ENCODE measurements at regions not wholly inside any gene's neighbourhood (a gene's known extent, or its start where the extent isn't known, plus 50 kb on each side); places are given as distances from the start of the nearest gene placed in this dataset.

GRCh38 chr1:189499736-189500135 lies 977.9 kb downstream of the BRINP3 start:
- WGBS, 2 experiments: 77 to 89% methylated on average over 4 of the region's 4 CpGs
- H3K36me3 ChIP-seq (ENCODE audit: control insufficient read depth, insufficient read depth, low read length): no peaks in the 10 kb centered on the region
- H3K4me3 ChIP-seq (ENCODE audit: insufficient read depth, low read depth, low read length): no peak overlapping the region
- H3K9me3 ChIP-seq (ENCODE audit: control insufficient read depth, low read length): no peaks in the 10 kb centered on the region
- no peaks in the 10 kb centered on the region for H3K27me3 ChIP-seq (ENCODE audit: control insufficient read depth, insufficient read depth, low read length, poor library complexity, severe bottlenecking)
- no peaks in the 10 kb centered on the region for H3K4me1 ChIP-seq (ENCODE audit: control insufficient read depth, insufficient read depth, low read length)
- no peak overlapping the region for H3K27ac ChIP-seq (ENCODE audit: insufficient read depth, low read depth, low read length, poor library complexity, severe bottlenecking)

DNA sequence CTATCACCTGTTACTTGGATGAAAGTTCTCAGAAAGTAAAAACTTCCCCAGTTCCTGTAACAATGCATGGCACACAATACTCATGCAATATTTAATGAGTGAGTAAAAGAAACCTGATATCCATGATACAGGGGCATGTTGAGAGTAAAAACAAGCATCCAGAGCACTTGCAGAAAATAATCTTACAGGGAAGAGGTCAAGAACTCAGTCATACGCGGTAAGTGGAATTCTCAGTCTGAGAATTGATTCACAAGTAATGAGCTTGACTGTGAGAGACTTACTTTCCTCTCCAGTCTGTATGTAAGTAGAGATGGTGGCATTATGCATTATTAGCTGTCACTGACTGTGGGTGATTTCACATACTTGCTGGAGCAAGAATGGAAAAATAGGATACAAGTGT lies 976.9 kb downstream of the BRINP3 start:
- Histone ChIP-seq H3K27ac (ENCODE audit: insufficient read depth, low read depth, low read length, poor library complexity, severe bottlenecking) (no peak overlapping the region), H3K27me3 (ENCODE audit: control insufficient read depth, insufficient read depth, low read length, poor library complexity, severe bottlenecking) (no peaks in the 10 kb centered on the region), H3K36me3 (ENCODE audit: control insufficient read depth, insufficient read depth, low read length) (no peaks in the 10 kb centered on the region), H3K9me3 (ENCODE audit: control insufficient read depth, low read length) (no peaks in the 10 kb centered on the region), H3K4me3 (ENCODE audit: insufficient read depth, low read depth, low read length) (no peak overlapping the region), H3K4me1 (ENCODE audit: control insufficient read depth, insufficient read depth, low read length) (no peaks in the 10 kb centered on the region)
- 94 to 98% methylated on average over 2 of the region's 2 CpGs for WGBS, 2 experiments

GRCh38 chr1:189510827-189511226 lies 966.8 kb downstream of the BRINP3 start:
- no peak overlapping the region for H3K27ac ChIP-seq (ENCODE audit: insufficient read depth, low read depth, low read length, poor library complexity, severe bottlenecking)
- no peaks in the 10 kb centered on the region for H3K4me1 ChIP-seq (ENCODE audit: control insufficient read depth, insufficient read depth, low read length)
- no peak overlapping the region for H3K4me3 ChIP-seq (ENCODE audit: insufficient read depth, low read depth, low read length)
- no peaks in the 10 kb centered on the region for H3K27me3 ChIP-seq (ENCODE audit: control insufficient read depth, insufficient read depth, low read length, poor library complexity, severe bottlenecking)
- no peaks in the 10 kb centered on the region for H3K36me3 ChIP-seq (ENCODE audit: control insufficient read depth, insufficient read depth, low read length)
- H3K9me3 ChIP-seq (ENCODE audit: control insufficient read depth, low read length): no peaks in the 10 kb centered on the region

DNA sequence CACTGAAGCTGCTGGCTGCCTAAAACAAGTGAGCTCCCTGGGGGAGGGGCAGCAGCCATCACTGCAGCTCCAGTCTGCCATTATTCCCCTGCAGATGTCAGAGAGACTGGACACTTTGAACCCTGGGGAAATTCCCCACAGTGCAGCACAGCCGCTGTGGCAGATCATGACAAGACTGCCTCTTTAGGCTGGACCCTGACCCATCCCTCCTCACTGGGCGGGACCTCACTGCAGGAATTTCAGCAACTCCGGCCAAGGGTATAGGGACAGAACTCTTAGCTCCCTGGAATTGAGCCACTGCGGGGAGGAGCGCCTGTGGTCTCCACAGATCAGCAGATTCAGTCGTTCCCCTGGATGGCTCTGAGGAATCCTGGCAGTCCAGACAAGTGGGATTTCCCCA lies 964.6 kb downstream of the BRINP3 start:
- no peak overlapping the region for H3K27ac ChIP-seq (ENCODE audit: insufficient read depth, low read depth, low read length, poor library complexity, severe bottlenecking)
- H3K4me1 ChIP-seq (ENCODE audit: control insufficient read depth, insufficient read depth, low read length): no peaks in the 10 kb centered on the region
- no peaks in the 10 kb centered on the region for H3K9me3 ChIP-seq (ENCODE audit: control insufficient read depth, low read length)
- 91 to 92% methylated on average over 6 of the region's 6 CpGs for WGBS, 2 experiments
- no peaks in the 10 kb centered on the region for H3K36me3 ChIP-seq (ENCODE audit: control insufficient read depth, insufficient read depth, low read length)
- no peaks in the 10 kb centered on the region for H3K27me3 ChIP-seq (ENCODE audit: control insufficient read depth, insufficient read depth, low read length, poor library complexity, severe bottlenecking)
- H3K4me3 ChIP-seq (ENCODE audit: insufficient read depth, low read depth, low read length): no peak overlapping the region

DNA sequence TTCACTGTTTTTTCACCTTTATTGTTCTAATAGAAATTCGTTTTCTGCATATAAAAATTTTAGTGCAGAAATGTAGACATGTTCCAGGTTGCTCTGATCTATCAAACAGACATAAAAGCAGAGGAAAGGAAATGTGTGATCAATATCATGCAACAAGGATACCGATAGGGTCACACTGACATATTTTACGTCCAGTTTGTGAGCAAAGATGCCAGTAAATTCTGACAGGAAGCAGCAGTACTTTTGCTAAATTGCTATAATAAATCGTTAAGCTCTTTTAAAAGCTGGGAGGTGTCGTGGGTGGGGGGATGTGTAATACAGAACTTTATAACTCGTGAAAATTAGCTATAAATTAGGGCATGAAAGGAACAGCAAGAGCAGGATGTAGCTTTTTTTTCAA lies 955.2 kb downstream of the BRINP3 start:
- H3K36me3 ChIP-seq (ENCODE audit: control insufficient read depth, insufficient read depth, low read length): no peaks in the 10 kb centered on the region
- no peaks in the 10 kb centered on the region for H3K4me1 ChIP-seq (ENCODE audit: control insufficient read depth, insufficient read depth, low read length)
- WGBS, 2 experiments: 83 to 85% methylated on average over 5 to 6 of the region's 6 CpGs
- no peak overlapping the region for H3K4me3 ChIP-seq (ENCODE audit: insufficient read depth, low read depth, low read length)
- no peaks in the 10 kb centered on the region for H3K27me3 ChIP-seq (ENCODE audit: control insufficient read depth, insufficient read depth, low read length, poor library complexity, severe bottlenecking)
- no peaks in the 10 kb centered on the region for H3K9me3 ChIP-seq (ENCODE audit: control insufficient read depth, low read length)
- no peak overlapping the region for H3K27ac ChIP-seq (ENCODE audit: insufficient read depth, low read depth, low read length, poor library complexity, severe bottlenecking)

GRCh38 chr1:189524501-189524900 lies 953.2 kb downstream of the BRINP3 start:
- Histone ChIP-seq H3K27ac (ENCODE audit: insufficient read depth, low read depth, low read length, poor library complexity, severe bottlenecking) (no peak overlapping the region), H3K27me3 (ENCODE audit: control insufficient read depth, insufficient read depth, low read length, poor library complexity, severe bottlenecking) (no peaks in the 10 kb centered on the region), H3K4me3 (ENCODE audit: insufficient read depth, low read depth, low read length) (no peak overlapping the region), H3K9me3 (ENCODE audit: control insufficient read depth, low read length) (no peaks in the 10 kb centered on the region), H3K36me3 (ENCODE audit: control insufficient read depth, insufficient read depth, low read length) (no peaks in the 10 kb centered on the region), H3K4me1 (ENCODE audit: control insufficient read depth, insufficient read depth, low read length) (no peaks in the 10 kb centered on the region)
- no CpG with 5 or more reads among the region's 1 CpG for WGBS, 2 experiments

DNA sequence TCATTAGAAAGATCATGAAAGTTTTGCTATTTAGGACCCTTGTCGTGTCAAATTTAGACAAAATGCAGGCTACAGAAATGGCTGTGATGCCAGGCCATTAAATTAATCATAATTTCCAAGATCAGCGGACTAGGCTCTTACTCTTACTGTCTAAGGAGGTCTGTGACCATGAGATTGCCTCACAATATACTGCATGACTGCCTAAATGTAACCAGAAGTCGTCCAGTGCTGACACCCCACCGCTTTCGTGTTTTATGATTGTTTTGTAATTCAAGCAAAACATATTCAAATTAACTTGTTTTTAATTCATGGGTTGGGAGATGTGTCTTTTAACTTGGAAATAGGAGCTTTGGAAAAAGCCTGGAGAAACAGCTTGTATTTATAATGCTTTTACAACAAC lies 947.5 kb downstream of the BRINP3 start:
- Histone ChIP-seq H3K36me3 (ENCODE audit: control insufficient read depth, insufficient read depth, low read length) (no peaks in the 10 kb centered on the region), H3K9me3 (ENCODE audit: control insufficient read depth, low read length) (no peaks in the 10 kb centered on the region), H3K27ac (ENCODE audit: insufficient read depth, low read depth, low read length, poor library complexity, severe bottlenecking) (no peak overlapping the region), H3K4me3 (ENCODE audit: insufficient read depth, low read depth, low read length) (no peak overlapping the region), H3K4me1 (ENCODE audit: control insufficient read depth, insufficient read depth, low read length) (no peaks in the 10 kb centered on the region), H3K27me3 (ENCODE audit: control insufficient read depth, insufficient read depth, low read length, poor library complexity, severe bottlenecking) (no peaks in the 10 kb centered on the region)
- 86 to 91% methylated on average over 3 to 5 of the region's 5 CpGs for WGBS, 2 experiments

DNA sequence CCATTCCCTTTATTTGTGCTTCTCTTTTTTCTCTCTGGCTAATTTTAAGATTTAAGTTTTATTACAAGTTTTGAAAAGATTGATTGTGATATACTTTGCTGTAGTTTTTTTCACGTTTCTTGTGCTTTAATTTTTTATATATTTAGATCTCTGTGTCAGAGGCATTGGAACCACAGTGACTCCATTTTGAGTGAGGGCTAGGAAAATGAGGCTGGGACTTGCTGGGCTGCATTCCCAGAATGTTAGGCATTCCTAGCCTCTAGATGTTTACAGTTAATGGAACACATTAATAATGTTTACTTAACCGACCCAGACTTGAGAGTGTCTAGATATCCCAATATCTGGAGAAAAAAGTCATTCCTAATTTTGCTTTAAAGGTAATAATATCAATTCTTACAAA lies 939.4 kb downstream of the BRINP3 start:
- Histone ChIP-seq H3K36me3 (ENCODE audit: control insufficient read depth, insufficient read depth, low read length) (no peaks in the 10 kb centered on the region), H3K4me1 (ENCODE audit: control insufficient read depth, insufficient read depth, low read length) (no peaks in the 10 kb centered on the region), H3K27me3 (ENCODE audit: control insufficient read depth, insufficient read depth, low read length, poor library complexity, severe bottlenecking) (no peaks in the 10 kb centered on the region), H3K4me3 (ENCODE audit: insufficient read depth, low read depth, low read length) (no peak overlapping the region), H3K27ac (ENCODE audit: insufficient read depth, low read depth, low read length, poor library complexity, severe bottlenecking) (no peak overlapping the region), H3K9me3 (ENCODE audit: control insufficient read depth, low read length) (no peaks in the 10 kb centered on the region)
- WGBS, 2 experiments: 78 to 95% methylated on average over 1 to 2 of the region's 2 CpGs

GRCh38 chr1:189550498-189550897 lies 927.2 kb downstream of the BRINP3 start:
- Histone ChIP-seq H3K4me3 (ENCODE audit: insufficient read depth, low read depth, low read length) (no peak overlapping the region), H3K27me3 (ENCODE audit: control insufficient read depth, insufficient read depth, low read length, poor library complexity, severe bottlenecking) (no peaks in the 10 kb centered on the region), H3K4me1 (ENCODE audit: control insufficient read depth, insufficient read depth, low read length) (no peaks in the 10 kb centered on the region), H3K36me3 (ENCODE audit: control insufficient read depth, insufficient read depth, low read length) (no peaks in the 10 kb centered on the region), H3K9me3 (ENCODE audit: control insufficient read depth, low read length) (no peaks in the 10 kb centered on the region), H3K27ac (ENCODE audit: insufficient read depth, low read depth, low read length, poor library complexity, severe bottlenecking) (no peak overlapping the region)

- Histone ChIP-seq H3K27ac (ENCODE audit: insufficient read depth, low read depth, low read length, poor library complexity, severe bottlenecking) (no peak overlapping the region), H3K4me1 (ENCODE audit: control insufficient read depth, insufficient read depth, low read length) (no peaks in the 10 kb centered on the region), H3K4me3 (ENCODE audit: insufficient read depth, low read depth, low read length) (no peak overlapping the region), H3K27me3 (ENCODE audit: control insufficient read depth, insufficient read depth, low read length, poor library complexity, severe bottlenecking) (no peaks in the 10 kb centered on the region), H3K36me3 (ENCODE audit: control insufficient read depth, insufficient read depth, low read length) (no peaks in the 10 kb centered on the region), H3K9me3 (ENCODE audit: control insufficient read depth, low read length) (no peaks in the 10 kb centered on the region)
- 96 to 97% methylated on average over 3 to 4 of the region's 4 CpGs for WGBS, 2 experiments
Observed at GRCh38 chr1:189563784-189564183, 913.9 kb downstream of the BRINP3 start.

- no peak overlapping the region for H3K4me3 ChIP-seq (ENCODE audit: insufficient read depth, low read depth, low read length)
- H3K9me3 ChIP-seq (ENCODE audit: control insufficient read depth, low read length): no peaks in the 10 kb centered on the region
- WGBS, 2 experiments: 100% methylated on average over 1 of the region's 1 CpG; no CpG with 5 or more reads in 1 of the 2 experiments
- H3K27ac ChIP-seq (ENCODE audit: insufficient read depth, low read depth, low read length, poor library complexity, severe bottlenecking): no peak overlapping the region
- H3K4me1 ChIP-seq (ENCODE audit: control insufficient read depth, insufficient read depth, low read length): no peaks in the 10 kb centered on the region
- no peaks in the 10 kb centered on the region for H3K27me3 ChIP-seq (ENCODE audit: control insufficient read depth, insufficient read depth, low read length, poor library complexity, severe bottlenecking)
- H3K36me3 ChIP-seq (ENCODE audit: control insufficient read depth, insufficient read depth, low read length): no peaks in the 10 kb centered on the region
Observed at GRCh38 chr1:189567890-189568289, 909.8 kb downstream of the BRINP3 start.
